MV-4-11 (cell line): ENCODE measurements at regions not wholly inside any gene's neighbourhood (a gene's known extent, or its start where the extent isn't known, plus 50 kb on each side); places are given as distances from the start of the nearest gene placed in this dataset.

ENCODE experiments used
- DNase-seq: peaks from one replicate; lab custom pipeline; 2025; lab: John Stamatoyannopoulos, UW

DNA sequence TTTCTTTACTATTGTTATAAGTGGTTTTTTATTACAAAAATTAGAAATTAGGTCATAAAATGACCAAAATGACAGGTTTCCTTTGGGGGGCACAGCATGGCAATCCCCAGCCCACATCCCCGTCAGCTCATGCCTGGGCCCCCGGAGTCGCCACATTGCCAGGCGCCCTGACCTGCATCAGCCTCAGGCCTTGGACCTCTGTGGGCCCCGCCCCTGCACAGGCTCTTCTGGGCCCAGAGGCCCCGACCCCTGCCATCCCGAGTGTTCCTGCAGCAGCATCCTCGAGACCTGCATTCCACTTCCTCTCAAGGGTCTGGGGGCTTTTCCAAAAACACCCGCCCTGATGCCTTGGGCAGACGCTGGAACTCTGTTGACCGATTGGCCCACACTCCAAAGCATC, 391.1 kb upstream of the MGMT start:
- DNase-seq: no peak

DNA sequence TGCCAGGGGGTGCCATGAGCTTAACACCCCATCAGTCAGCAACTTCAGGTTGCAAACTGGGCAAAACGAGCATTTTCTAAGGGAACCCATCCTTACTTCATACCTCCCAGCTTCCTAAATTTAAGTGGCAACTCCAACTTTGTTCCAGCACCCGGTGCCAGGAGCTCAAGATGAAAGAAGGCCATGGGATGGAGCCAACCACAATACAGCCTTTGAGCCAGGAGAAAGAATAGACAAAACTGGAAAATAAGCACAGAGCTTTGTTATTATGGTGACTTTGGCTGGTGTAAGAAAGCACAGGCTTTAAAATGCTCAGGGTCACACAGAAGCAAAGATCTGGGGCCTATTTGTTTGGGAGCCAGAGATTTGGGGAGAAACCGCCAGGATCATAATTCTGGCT, 388.7 kb upstream of the MGMT start:
- DNase-seq: no peak

DNA sequence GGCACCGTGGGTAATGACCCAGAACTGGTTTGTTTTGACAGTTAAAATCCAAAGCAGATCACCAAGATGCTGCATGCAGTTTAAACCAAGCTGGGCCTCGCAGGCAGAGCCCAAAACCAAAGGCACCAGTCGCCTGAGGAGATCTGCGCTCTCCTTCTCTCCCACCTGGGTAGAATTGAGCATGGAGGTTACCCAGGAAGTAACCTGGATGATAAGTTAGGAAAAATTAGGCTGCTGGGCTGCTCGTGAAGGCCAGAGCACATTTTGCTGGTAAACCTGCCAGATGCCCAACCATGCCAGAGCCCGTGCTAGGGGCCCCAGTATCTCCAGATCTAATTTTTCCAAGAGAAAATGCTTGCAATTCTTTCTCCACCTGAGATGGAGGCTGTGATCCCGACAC, 388.3 kb upstream of the MGMT start:
- no peak for DNase-seq

DNA sequence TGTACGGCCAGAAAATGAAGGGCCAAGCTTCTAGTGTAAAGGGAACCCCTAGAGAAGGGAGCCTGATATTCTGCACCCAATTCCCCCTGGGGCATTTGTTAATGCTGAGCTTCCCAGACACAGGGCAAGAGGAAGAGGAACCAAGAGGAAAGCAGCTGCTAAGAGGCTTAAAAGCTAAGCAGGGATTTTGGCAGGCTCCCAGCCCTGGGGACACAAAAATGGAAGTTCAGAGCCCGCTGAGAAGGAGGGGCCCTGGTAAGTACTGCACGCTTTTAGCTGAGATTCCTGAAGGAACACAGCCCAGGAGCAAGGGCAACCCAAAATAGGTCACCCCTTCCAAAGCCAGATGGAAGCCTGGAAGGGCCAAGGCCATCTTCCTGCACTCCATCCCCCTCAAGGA, 387.3 kb upstream of the MGMT start:
- peak; percentile 63 for DNase-seq

DNA sequence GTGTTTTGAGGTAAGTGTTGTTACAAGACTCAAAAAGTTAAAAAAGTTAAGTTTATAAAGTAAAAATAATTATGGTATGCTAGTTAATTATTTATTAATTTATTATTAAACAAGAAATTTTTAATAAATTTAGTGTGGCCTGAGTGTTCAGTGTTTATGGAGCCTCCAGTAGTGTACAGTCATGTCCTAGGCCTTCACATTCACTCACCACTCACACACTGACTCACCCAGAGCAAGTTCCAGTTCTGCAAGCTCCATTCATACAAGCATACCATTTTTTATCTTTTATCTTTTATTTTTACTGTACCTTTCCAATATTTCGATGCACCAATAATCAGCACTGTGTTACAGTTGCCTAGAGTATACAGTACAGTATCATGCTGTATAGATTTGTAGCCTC, 381.2 kb upstream of the MGMT start:
- no peak for DNase-seq

DNA sequence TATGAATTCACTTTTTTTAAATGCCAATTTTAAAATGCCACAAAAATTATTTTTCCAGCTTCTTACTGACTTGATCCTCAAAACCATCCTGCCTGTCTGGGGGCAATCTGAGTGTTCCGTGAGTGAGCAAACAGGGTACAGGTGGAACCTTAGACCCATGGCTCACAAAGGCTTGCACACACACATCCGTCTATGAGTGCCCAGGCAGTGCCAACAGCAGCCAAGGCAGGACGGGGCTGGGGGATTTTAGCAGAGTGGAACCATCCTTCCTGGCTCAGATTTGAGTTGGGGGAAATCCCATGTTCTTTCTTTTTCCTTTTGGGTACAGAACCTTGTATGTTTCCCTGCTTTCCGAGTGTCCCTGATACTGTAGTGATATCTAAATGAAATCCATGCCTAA, 377.7 kb upstream of the MGMT start:
- DNase-seq: no peak

DNA sequence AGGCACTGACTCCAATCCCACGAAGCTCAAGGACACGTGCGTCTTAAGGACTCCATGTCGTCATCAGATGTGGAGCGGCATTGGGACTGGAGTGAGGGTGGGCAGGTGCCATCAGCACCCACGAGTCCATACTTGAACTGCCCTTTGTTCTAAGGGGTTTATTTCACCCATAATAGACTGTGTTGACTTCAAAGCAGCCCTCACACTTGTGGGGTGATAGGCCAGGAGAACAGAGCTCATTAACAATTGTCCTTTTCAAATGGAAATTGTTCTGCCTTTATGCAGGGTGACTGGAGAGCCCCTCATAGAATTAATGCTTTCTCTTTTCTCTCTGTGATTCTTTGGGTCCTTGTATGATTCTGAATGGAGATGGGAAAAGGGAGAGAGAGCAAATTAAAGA, 376.9 kb upstream of the MGMT start:
- DNase-seq: no peak

DNA sequence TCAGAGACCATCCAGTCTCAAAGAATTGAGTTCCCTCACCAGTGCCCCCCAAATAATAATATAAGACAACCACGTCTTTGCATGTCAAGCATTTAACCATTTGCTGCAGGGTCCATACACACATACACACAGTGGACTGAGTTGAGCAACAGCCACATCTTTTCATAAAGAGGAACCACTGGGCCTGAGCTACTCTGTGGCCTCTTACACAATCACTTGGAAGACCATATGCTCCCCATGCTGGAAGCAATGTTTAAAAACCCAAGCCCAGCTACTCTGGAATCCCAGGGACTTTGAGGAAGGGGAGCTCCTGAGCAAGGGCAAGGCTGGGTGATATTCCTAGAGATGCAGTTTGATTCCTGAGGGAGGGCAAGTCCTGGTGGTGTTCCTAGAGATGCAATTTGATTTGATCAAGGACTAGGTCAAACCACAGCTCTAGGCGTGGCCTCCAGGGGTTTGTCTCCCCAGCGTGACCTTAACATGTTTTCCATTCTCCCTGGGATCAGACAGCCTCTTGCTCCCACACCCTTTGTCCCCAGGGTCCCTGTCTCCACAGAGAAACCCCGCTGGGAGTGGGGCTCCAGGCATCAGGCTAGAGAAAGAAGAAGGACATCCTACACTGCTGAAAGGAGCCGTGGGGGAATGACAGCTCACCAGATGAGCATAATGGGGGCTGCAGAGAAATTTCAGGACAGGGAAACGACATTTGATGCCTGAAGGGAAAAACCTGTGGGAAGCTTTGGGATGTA, 376.2 kb upstream of the MGMT start:
- peak; percentile 94 for DNase-seq

DNA sequence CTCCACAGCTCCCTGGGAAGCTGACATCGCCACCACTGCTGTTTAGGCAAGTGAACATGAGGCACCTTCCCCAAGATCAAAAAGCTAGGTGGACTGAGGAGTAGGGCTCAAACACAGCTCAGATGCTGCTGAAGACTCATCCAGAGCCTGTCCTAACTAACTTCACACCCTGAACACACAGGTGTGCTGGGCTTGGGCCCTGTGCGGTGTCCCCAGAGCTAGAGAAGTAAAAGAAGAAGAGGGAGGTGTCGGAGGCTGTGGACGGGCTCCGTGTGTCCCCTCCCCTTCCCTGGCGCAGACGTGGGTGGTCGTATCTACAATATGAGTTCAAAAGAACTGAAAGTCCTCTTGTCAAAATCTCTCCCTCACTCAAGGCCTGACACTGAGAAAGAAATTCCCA, 373.4 kb upstream of the MGMT start:
- no peak for DNase-seq

DNA sequence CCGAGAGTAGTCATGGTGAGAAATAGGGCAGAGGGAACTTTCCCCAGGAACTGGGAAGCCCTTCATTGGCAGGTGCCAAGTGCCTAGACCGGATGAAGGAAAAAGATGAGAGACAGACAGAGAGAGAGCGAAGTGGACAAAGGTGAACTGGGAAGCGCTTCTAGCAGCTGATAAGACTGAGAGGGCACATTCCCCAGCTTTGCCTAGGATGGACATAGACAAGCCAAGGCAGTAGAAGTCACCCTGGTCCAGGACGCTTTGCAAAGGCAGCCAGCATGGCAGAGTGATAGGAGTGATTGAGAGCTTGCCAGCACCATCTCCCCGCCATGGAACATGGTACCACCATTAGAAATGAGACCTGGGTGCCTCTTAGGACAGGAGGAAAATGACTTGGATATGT, 372.8 kb upstream of the MGMT start:
- DNase-seq: no peak

DNA sequence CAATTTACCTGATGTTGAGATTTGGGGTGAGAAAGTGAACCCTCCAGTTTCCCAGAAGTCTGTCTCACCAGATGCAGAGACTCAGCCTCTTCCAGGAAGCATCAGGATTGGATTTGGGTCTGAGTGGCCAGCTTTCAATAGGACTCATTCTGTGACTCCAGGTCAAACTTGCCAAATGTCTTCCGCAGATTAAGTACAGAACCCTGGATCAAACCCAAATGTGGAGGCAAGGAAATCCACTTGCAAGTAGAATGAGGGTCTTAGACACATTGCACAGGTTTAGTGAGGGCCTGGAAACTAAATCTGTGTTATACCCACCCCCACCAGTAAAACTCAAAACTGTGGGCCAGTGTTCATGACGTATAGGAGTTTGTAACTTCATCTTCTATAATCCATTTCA, 372.2 kb upstream of the MGMT start:
- DNase-seq: no peak

DNA sequence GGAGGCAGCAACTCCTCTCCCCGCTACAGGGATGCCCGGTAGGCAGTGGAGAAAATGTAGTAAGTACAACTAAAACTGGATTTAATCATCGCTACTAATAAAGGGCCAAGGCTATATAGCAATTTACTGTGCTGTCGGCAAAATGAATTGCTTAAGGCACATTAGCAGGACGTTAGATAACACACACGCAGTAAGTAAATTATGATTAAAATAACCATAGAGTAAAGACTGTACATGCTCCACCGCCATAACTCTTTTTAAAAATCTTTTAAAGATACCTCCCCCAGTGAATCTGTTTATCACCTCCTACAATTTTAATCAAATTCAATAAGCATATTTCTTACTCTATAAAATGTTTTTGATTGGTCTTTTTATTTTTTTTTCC, 371.4 kb upstream of the MGMT start:
- no peak for DNase-seq

DNA sequence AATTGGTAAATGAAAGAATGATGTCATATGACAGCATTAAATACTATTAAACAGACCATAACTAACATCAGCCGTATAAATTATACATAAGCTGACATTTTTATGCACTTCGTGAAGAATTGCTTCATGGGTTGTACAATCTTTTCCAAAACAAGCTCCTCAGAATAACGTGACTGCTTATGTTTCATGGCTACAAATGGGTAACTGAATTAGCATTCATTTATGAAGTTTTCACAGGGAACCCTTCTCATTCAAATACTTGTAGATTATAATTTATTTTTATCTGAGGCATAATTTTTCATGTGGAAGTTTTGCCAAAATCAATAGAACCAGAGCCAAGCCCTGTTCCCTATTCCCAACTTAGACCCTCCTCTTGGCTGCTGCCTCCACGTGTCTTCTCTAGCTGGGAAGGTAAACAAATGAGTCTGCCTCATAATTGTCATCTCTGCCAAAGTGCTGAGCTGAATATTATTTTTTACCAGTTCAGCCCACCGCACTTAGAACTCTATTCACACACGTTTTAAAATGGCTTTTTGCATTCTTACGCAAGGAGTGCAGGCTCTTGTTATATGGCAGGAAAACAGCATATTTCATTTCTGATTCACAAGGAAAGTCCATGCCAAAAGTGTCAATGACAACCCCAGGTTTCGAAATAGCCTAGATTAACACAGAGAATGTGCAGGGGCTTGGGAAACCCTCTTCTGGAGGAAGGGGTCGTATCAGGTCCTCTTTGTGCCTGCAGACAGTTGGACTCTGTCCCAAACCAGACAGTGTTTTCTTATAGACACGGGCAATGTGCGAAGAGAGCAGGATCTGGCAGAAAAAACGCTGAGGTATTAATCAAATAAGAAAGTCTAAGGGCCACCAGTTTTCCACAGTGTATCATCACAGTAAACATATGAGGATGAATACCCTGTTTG, 370.7 kb upstream of the MGMT start:
- peak; percentile 73 for DNase-seq

DNA sequence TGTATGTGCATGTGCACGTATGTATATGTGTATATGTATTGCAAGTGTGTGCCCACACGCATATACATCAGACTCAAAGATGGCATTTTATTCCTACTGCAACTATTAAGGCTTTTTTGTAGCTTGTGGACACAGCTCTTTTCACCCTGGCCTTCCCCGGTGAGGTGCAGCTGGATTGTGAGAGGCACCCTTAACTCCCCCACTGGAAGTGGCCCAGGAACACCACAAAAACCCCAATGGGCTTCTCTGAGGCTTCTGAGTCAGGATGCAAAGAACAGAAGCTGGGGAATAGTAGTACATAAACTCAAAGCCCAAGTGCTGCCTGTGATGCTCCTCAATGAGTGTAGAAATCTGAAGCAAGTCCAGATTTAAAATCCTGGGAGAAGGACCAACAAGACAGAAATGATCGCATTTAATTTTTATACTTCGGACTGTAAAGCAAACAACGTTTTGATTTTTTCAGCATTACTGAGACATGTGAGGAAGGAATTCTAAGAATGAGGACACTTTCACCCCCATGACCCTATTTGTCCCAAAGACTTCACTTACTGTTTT, 369.2 kb upstream of the MGMT start:
- DNase-seq: peak; percentile 35

DNA sequence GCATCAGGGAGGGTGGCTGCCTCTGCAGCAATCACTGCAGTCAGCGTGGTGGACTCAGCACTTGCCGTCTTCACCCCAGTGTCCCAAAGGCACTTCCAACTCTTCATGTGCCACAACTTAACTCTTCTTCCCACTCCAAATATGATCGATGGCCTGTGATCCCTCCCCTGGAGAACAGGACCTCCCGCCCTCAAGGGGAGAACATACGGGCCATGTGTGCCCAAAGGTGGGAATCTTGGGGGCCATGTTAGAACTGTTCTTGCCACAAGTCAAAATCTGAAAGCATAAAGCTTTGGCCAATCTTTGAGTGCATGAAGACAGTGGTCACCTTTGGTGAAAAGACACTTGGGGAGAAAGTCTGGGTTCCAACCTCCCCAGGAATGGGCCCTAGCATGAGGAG, 368.5 kb upstream of the MGMT start:
- DNase-seq: no peak

DNA sequence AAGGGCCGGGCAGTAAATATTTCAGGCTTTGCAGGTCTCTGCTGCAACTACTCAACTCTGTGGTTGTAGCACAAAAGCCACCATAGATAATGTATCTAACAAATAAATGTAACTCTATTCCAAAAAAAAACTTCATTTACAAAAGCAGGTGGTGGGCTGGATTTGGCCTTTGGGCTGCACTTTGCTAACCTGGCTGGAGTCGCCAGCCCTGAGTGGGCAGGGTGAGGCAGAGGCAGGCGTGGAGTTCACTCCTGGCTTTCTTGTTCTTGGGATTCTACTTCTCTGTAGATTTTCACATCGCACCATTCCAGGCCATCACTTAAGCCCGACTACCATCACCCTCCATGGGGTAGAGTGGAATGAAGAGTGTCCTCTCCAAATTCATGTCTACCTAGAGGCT, 367.6 kb upstream of the MGMT start:
- DNase-seq: no peak

DNA sequence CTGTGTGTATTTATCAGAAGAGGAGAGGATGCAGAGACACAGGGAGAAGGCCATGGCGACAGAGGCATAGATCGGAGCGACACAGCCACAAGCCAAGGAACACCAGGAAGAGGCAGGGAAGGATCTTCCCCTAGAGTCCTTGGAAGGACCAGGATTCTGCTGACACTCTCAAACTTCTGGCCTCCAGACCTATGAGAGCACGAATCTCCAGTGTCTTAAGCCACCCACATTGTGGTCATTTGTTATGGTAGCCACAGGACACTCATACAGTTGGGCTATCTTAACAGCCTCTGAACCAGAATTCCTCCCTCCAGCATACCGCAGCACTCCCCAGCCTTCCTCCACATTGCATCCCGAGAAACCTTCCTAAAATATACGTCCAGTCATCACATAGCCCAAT, 367.0 kb upstream of the MGMT start:
- no peak for DNase-seq

DNA sequence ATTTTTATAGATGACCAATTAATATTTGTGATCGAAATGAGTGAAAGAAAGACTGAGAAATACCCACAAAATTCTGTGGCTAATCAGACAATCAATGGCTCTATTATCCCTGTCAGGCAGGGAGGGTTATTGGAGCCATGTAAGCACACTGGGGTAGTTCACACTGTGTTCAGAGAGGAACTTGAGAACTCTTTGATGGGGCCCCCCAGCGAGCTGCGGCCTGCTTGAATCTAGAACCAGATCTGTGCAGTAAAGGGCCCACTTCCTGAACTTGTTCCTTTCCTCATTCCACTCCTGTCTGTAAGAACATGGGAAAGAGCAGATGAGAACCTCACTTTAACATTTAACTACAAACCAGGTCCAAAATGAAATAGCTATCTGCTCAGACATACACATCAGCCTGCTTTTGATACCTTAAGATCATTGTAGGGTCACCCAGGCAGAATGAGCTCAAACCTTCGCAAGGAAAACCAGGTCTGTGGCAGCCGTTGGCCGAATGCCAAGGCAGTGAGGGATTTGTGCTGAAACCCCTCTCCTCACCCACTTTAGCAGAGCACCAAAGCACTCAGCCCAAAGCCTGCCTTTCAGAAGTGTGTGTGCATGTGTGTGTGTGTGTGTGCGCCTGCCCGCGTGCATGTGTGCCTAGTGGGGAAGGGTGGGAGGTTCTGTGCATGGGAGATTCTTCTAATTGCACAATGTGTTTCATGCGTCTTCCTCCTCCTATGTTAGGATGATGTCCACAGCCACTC, 365.6 kb upstream of the MGMT start:
- peak; percentile 69 for DNase-seq

DNA sequence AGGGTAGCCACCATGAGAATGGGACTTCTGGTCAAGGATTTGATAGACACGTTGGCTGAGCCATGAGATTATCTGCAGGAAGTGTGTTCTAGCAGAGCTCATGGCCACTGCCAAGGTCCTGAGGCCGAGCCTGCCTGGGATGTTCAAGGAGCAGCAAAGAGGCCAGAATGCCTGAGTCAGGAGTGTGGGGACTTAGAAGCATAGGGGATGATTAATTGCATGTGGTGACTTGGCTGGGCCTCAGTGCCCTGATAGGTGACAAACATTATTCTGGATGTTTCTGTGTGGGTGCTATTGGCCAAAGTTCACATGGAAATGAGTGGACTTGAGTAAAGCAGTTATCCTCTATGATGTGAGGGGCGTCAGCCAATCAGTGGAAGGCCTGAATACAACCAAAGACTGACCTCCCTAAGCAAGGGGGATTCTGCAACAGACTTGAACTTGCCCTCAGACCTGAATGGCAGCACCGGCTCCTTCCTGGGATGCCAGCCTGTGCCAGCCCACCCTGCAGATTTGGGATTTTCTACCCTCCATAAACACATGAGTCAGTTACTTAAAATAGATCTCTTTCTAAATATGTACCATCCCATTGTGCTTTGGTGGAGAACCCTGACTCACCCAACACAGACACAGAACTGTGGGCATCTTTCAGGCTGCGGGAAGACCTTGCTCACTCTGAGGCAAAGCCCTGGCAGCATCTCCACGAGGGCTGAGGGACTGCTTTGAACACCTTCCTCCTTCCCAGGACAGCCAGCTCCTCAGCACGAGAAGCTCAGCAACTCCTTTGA, 363.9 kb upstream of the MGMT start:
- no peak for DNase-seq

DNA sequence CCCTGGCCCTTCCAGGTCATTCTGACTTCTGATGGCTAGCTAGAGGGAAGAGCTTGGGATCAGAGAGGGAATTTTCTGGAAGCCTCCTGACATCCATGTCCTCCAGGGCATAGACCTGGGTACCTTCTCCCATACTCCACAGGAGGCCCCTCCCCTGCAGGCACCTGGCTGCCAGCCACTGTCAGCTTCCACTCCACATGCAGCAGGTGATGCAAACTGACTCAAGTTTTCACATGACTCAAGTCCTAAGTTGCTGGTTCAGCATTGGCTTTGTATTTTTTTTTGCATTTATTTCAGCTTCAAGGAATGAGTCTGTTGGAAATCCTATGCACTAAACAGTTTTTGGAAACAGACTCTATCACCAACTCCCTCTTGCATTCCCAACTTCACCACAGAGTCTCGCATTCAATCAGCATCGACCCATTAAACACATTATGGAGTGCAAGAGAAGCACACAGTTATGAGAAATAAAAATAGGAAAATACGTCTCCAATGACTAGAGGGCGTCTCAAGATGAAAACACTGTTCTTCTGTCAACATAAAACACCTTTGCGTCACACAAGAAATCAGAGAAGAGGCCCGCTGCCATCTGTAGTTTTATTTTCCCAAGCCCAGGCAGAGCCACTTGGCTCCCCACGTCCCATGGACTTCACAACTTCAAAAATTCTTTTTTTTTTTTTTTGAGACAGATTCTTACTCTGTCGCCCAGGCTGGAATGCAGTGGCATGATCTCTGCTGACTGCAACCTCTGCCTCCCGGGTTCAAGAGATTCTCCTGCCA, 362.6 kb upstream of the MGMT start:
- DNase-seq: no peak

DNA sequence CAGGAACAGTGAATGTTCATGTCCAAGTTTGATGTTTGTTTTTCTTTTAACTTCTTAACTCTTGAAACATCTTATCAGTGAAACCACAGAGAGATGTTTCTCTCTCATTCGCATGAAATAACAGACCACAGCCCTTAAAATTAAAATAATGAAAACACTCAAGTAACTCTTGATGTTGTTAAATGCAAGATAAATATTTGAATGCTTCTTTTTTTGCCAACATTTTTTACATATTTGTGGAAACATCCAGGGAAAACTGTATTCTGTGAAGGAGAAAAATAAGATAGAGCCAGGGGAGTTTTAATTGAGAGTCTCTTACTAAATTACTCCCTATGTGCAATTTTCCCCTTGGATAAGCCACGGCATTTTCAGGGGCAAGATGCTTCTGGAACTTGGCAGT, 361.8 kb upstream of the MGMT start:
- no peak for DNase-seq
